ENCODE measurements at regions not wholly inside any gene's neighbourhood (a gene's known extent, or its start where the extent isn't known, plus 50 kb on each side); places are given as distances from the start of the nearest gene placed in this dataset.

DNA sequence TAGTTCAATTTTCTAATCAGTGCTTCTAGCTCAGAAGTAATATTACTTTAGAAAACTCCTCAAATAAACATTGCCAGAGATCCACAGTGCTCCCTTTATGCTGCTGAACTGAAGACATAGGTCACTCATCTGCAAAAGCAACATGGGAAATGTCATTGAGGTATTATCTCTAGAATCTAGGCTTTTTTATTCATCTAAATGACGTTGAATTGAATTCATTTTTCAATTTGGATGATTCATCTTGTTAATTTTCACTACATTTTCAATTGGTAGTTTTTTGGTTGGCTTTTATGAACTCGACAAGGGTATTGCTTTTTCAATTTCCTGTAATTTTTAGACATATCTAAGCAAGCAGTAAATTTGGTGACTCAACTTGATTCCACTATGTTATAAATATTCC lies 275.4 kb downstream of the NFKBIZ start:
- Histone ChIP-seq H3K27me3 (ENCODE audit: control insufficient read depth in 2 of 2, insufficient read depth in 2 of 2, low read length in 2 of 2) (no peaks in the 10 kb centered on the region), H3K4me2 (ENCODE audit: insufficient read depth, low read length) (no peak overlapping the region), H3K4me1 (ENCODE audit: control insufficient read depth, extremely low read depth, insufficient read depth, low read length) (peaks cover 2% of the 10 kb centered on the region), H3K9ac (replicated peaks; ENCODE audit: extremely low read depth, insufficient read depth, low read length) (no peak overlapping the region), H3K27ac (ENCODE audit: insufficient read depth, low read depth, low read length) (no peak overlapping the region), H3K4me3 (replicated peaks in 1 of 3; ENCODE audit: insufficient read depth in 1 of 3, low read depth in 1 of 3, low read length in 3 of 3) (no peak overlapping the region), H4K20me1 (replicated peaks; ENCODE audit: control insufficient read depth, extremely low read depth, insufficient read depth, low read length) (no peaks in the 10 kb centered on the region), H2AFZ (ENCODE audit: low read depth, low read length) (no peak overlapping the region), H3K9me1 (replicated peaks; ENCODE audit: control insufficient read depth, extremely low read depth, insufficient read depth, low read length) (no peaks in the 10 kb centered on the region), H3K79me2 (ENCODE audit: control insufficient read depth, insufficient read depth, low read length) (no peaks in the 10 kb centered on the region), H3K9me3 (replicated peaks; ENCODE audit: control insufficient read depth, insufficient read depth, low read length) (no peaks in the 10 kb centered on the region), H3K36me3 (ENCODE audit: control insufficient read depth in 2 of 2, extremely low read depth in 1 of 2, insufficient read depth in 2 of 2, low read length in 2 of 2) (no peaks in the 10 kb centered on the region)
- no peak for DNase-seq (ENCODE audit: low read depth, low spot score)
- intact Hi-C loops (cut with micrococcal nuclease) (loop anchor here (2.0 kb wide), 1 partner anchor 16 kb away; no protein-coding TSS in a partner anchor), dilution Hi-C loops (cut with MboI; ENCODE audit: extremely low pct_ligation_motif_present, low sequenced_read_pairs) (no loop called here)
- BruUV-seq (replicated peaks) = no TSS peak
- POLR2A ChIA-PET = no interaction called here
- CTCF ChIA-PET = no interaction called here
- no peak for TF ChIP-seq FOS (IDR thresholded peaks at IDR 0.05; ENCODE audit: borderline replicate concordance, insufficient read depth, low read length)
- no peak for TF ChIP-seq MYC (IDR thresholded peaks at IDR 0.05; ENCODE audit: low read depth, low read length)
- TF ChIP-seq, protein P1, sequence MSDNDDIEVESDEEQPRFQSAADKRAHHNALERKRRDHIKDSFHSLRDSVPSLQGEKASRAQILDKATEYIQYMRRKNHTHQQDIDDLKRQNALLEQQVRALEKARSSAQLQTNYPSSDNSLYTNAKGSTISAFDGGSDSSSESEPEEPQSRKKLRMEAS (IDR thresholded peaks at IDR 0.05; ENCODE audit: insufficient read depth, insufficient read length) = no peak
- TF ChIP-seq POLR2AphosphoS5 (IDR thresholded peaks at IDR 0.05; ENCODE audit: insufficient read depth, low read depth, low read length) = no peak
- no peak for TF ChIP-seq GATA2 (IDR thresholded peaks at IDR 0.05; ENCODE audit: insufficient read depth, insufficient read length, low read depth, low read length)
- TF ChIP-seq, protein P2, sequence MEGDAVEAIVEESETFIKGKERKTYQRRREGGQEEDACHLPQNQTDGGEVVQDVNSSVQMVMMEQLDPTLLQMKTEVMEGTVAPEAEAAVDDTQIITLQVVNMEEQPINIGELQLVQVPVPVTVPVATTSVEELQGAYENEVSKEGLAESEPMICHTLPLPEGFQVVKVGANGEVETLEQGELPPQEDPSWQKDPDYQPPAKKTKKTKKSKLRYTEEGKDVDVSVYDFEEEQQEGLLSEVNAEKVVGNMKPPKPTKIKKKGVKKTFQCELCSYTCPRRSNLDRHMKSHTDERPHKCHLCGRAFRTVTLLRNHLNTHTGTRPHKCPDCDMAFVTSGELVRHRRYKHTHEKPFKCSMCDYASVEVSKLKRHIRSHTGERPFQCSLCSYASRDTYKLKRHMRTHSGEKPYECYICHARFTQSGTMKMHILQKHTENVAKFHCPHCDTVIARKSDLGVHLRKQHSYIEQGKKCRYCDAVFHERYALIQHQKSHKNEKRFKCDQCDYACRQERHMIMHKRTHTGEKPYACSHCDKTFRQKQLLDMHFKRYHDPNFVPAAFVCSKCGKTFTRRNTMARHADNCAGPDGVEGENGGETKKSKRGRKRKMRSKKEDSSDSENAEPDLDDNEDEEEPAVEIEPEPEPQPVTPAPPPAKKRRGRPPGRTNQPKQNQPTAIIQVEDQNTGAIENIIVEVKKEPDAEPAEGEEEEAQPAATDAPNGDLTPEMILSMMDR (IDR thresholded peaks at IDR 0.05; ENCODE audit: extremely low read depth in 1 of 2, insufficient read depth in 1 of 2, low read depth in 1 of 2, low read length in 2 of 2) = no peak
- TF ChIP-seq EZH2 (IDR thresholded peaks at IDR 0.05; ENCODE audit: borderline replicate concordance, low read depth, low read length, severe bottlenecking) = no peak
- TF ChIP-seq POLR2A (IDR thresholded peaks at IDR 0.05; ENCODE audit: low read depth, low read length) = no peak
- no peak for TF ChIP-seq JUN (IDR thresholded peaks at IDR 0.05; ENCODE audit: borderline replicate concordance, insufficient read depth, insufficient read length, low read depth)
- FAIRE-seq = no peak
